ENCODE measurements at regions not wholly inside any gene's neighbourhood (a gene's known extent, or its start where the extent isn't known, plus 50 kb on each side); places are given as distances from the start of the nearest gene placed in this dataset.

DNA sequence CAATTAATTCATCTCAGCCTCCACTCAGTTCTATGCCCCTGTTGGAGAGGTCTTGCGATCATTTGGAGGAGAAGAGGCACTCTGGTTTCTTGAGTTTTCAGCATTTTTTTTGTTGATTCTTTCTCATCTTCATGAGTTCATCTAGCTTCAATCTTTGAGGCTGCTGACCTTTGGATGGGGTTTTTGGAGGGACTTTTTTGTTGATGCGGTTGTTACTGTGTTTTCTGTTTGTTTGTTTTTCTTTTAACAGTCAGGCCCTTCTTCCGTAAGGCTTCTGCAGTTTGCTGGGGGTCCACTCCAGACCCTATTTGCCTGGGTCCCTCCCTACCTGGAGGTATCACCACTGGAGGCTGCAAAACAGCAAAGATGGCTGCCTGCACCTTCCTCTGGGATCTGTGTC, 149.9 kb upstream of the RBBP8 start:
- Histone ChIP-seq H3K4me1 (no peaks in the 10 kb centered on the region), H3K9me3 (no peaks in the 10 kb centered on the region), H3K4me3 (no peak overlapping the region), H3K27me3 (ENCODE audit: low read depth) (no peaks in the 10 kb centered on the region), H3K27ac (no peak overlapping the region), H3K36me3 (no peaks in the 10 kb centered on the region)
- TF ChIP-seq, protein P1, sequence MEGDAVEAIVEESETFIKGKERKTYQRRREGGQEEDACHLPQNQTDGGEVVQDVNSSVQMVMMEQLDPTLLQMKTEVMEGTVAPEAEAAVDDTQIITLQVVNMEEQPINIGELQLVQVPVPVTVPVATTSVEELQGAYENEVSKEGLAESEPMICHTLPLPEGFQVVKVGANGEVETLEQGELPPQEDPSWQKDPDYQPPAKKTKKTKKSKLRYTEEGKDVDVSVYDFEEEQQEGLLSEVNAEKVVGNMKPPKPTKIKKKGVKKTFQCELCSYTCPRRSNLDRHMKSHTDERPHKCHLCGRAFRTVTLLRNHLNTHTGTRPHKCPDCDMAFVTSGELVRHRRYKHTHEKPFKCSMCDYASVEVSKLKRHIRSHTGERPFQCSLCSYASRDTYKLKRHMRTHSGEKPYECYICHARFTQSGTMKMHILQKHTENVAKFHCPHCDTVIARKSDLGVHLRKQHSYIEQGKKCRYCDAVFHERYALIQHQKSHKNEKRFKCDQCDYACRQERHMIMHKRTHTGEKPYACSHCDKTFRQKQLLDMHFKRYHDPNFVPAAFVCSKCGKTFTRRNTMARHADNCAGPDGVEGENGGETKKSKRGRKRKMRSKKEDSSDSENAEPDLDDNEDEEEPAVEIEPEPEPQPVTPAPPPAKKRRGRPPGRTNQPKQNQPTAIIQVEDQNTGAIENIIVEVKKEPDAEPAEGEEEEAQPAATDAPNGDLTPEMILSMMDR (IDR thresholded peaks at IDR 0.05): no peak
- ATAC-seq (no peak), DNase-seq (no peak)
- intact Hi-C loops (cut with DNase I): no loop called here

DNA sequence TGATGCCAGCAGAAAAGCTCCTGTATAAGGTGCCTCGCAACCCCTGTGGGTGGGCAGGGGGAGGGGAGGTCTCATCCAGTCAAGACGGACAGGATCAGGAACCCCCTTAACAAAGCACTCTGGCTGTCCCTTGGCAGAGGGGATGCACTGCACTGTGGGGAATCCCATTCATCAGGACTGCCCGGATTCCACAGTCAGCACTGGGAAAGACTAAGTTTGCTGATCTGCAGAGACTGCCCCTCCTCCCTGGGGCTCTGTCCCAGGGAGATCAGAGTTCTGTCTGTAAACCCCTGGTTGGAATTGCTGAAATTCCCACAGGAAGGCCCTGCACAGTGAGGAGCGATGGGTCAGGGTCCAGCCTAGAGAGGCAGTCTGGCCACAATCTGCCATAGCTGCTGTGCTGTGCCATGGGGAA, 149.5 kb upstream of the RBBP8 start:
- H3K4me3 ChIP-seq: no peak overlapping the region
- no peaks in the 10 kb centered on the region for H3K36me3 ChIP-seq
- TF ChIP-seq, protein P1 (IDR thresholded peaks at IDR 0.05): no peak
- intact Hi-C loops (cut with DNase I): no loop called here
- H3K4me1 ChIP-seq: no peaks in the 10 kb centered on the region
- no peak for DNase-seq
- H3K9me3 ChIP-seq: no peaks in the 10 kb centered on the region
- no peak overlapping the region for H3K27ac ChIP-seq
- peak in 1 of 2 donors; percentile 13 for ATAC-seq
- no peaks in the 10 kb centered on the region for H3K27me3 ChIP-seq (ENCODE audit: low read depth)

DNA sequence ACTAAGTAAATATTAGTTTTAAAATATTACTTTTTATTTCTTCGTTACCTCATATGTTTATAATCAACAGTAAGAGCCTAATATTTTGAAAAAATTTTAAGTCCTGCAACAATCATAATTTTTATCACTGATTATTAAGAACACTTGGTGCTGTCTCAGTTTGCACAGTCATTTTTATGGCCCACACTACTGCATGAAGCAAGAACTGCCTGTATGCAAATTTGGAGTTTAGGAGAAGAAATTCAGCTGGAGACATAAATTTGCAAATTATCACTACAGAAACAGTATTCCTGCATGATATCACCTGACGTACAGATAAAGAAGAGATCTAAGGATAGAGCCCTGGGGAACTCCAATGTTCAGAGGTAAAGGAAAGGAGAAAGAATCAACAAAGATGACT, 144.1 kb upstream of the RBBP8 start:
- no peaks in the 10 kb centered on the region for H3K27me3 ChIP-seq (ENCODE audit: low read depth)
- no peaks in the 10 kb centered on the region for H3K9me3 ChIP-seq
- DNase-seq (no peak), ATAC-seq (no peak)
- intact Hi-C loops (cut with DNase I): no loop called here
- H3K27ac ChIP-seq: peak overlapping the region; percentile 6
- TF ChIP-seq, protein P1 (IDR thresholded peaks at IDR 0.05): no peak
- H3K4me1 ChIP-seq: no peaks in the 10 kb centered on the region
- H3K36me3 ChIP-seq: no peaks in the 10 kb centered on the region
- H3K4me3 ChIP-seq: no peak overlapping the region

DNA sequence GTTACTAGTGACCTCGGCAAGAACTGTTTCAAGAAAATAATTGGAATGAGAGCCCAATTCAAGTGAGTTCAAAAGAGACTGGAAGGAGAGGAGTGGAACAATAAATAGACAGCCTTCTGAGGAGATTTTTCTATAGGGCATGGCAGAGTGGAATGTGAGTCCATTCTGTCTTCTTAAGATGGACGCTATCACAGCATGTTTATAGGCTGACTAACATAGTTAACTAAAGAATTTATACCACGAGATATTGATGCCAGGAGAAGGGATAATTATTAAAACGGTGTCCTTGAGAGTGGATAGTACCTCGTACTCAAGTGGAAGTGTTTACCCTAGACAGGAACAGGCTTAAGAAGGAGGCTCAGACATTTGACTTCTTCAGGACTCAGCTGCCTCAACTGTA, 143.5 kb upstream of the RBBP8 start:
- no peaks in the 10 kb centered on the region for H3K27me3 ChIP-seq (ENCODE audit: low read depth)
- TF ChIP-seq, protein P1 (IDR thresholded peaks at IDR 0.05): no peak
- intact Hi-C loops (cut with DNase I): no loop called here
- peak overlapping the region; percentile 6 for H3K27ac ChIP-seq
- ATAC-seq (peak in 1 of 2 donors; percentile 32), DNase-seq (no peak)
- no peaks in the 10 kb centered on the region for H3K36me3 ChIP-seq
- H3K9me3 ChIP-seq: no peaks in the 10 kb centered on the region
- no peaks in the 10 kb centered on the region for H3K4me1 ChIP-seq
- H3K4me3 ChIP-seq: no peak overlapping the region

DNA sequence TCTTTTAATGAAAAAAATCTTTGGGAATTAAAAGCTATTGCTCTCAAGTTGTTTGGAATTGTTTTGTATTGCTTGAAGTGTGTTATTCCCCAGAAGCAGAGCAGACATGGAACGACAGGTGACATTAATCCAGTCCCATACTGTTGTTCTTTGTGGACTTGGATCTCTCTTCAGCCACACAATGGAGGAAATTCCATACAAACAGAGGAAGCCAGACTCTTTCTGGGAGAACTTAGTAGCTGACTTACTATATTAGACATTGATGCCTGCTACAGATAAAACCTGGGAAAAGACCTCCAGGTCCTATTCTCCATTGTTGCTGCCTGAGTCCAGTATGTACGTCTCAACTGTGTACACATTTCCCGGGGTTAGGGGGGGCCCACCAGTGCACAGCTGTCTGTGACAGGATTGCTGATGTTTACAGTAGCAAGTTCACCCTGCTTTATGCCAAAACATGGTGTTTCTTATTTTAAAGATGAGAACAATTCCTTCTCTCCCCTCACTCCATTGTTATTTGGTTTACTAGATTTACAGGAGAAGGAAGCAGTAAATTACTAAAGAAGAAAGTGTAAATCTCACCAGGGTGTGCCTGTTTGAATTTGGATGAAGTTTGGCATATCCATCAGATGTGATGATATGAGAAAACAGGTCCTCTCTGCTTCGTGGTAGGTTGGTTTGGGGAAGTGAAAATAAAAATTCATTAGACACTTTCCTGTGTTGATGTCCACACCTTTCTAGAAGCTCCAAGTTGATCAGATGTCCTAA, 142.4 kb upstream of the RBBP8 start:
- Histone ChIP-seq H3K27me3 (ENCODE audit: low read depth) (no peaks in the 10 kb centered on the region), H3K4me3 (no peak overlapping the region), H3K36me3 (no peaks in the 10 kb centered on the region), H3K4me1 (no peaks in the 10 kb centered on the region), H3K27ac (no peak overlapping the region), H3K9me3 (no peaks in the 10 kb centered on the region)
- peak in 1 of 2 donors; percentile 28 for ATAC-seq
- intact Hi-C loops (cut with DNase I): no loop called here
- no peak for DNase-seq
- TF ChIP-seq, protein P1 (IDR thresholded peaks at IDR 0.05): no peak
